ENCODE measurements at regions not wholly inside any gene's neighbourhood (a gene's known extent, or its start where the extent isn't known, plus 50 kb on each side); places are given as distances from the start of the nearest gene placed in this dataset.

DNA sequence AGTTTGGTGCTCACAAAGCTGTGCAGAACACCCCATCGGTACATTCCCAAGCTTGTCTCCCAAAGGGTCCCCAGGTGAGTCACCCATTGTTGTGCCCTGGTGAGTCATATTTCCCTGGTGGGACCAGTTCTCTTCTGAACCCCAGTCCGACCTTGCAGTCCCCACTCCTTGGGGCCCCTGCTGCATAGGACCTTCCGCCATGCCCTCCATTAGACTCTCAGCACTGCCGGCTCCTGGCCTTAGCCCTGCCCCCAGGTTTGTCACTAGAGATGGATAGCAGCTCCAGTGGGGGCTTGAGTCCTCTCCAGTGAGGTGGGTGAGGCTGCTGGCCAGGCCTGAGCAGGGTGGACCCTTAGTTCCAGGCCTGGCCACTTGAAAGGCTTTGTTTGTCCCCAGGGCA lies 80.5 kb upstream of the MKI67 start:
- WGBS, 2 donors: 86 to 87% methylated on average over 4 of the region's 4 CpGs
- Histone ChIP-seq H3K9me3 (ENCODE audit: control insufficient read depth in 2 of 2, insufficient read depth in 1 of 2, low read depth in 1 of 2, low read length in 1 of 2) (no peaks in the 10 kb centered on the region), H3K4me3 (ENCODE audit: low read depth in 1 of 2, low read length in 2 of 2) (no peak overlapping the region), H3K36me3 (ENCODE audit: control insufficient read depth in 2 of 2, insufficient read depth in 2 of 2, low read length in 1 of 2) (no peaks in the 10 kb centered on the region), H3K4me1 (ENCODE audit: control insufficient read depth in 2 of 2, insufficient read depth in 2 of 2, low read length in 1 of 2) (peaks cover 0 to 2% of the 10 kb centered on the region in 2 donors), H3K27ac (ENCODE audit: low read depth in 2 of 2, low read length in 1 of 2) (no peak overlapping the region), H3K27me3 (ENCODE audit: control insufficient read depth in 1 of 2, insufficient read depth in 2 of 2, low read length in 2 of 2) (no peaks in the 10 kb centered on the region)

- 63 to 75% methylated on average over 13 of the region's 13 CpGs for WGBS, 2 donors
- H3K4me1 ChIP-seq (ENCODE audit: control insufficient read depth in 2 of 2, insufficient read depth in 2 of 2, low read length in 1 of 2): peaks cover 0 to 6% of the 10 kb centered on the region in 2 donors
- no peak overlapping the region for H3K27ac ChIP-seq (ENCODE audit: low read depth in 2 of 2, low read length in 1 of 2)
- H3K27me3 ChIP-seq (ENCODE audit: control insufficient read depth in 1 of 2, insufficient read depth in 2 of 2, low read length in 2 of 2): no peaks in the 10 kb centered on the region
- H3K9me3 ChIP-seq (ENCODE audit: control insufficient read depth in 2 of 2, insufficient read depth in 1 of 2, low read depth in 1 of 2, low read length in 1 of 2): peaks cover 0 to 4% of the 10 kb centered on the region in 2 donors
- no peak overlapping the region for H3K4me3 ChIP-seq (ENCODE audit: low read depth in 1 of 2, low read length in 2 of 2)
- H3K36me3 ChIP-seq (ENCODE audit: control insufficient read depth in 2 of 2, insufficient read depth in 2 of 2, low read length in 1 of 2): no peaks in the 10 kb centered on the region
These were observed 83.6 kb upstream of the MKI67 start for GRCh38 chr10:128209862-128210214.

- 1 to 2% methylated on average over 66 to 91 of the region's 91 CpGs for WGBS, 2 donors
- Histone ChIP-seq H3K9me3 (ENCODE audit: control insufficient read depth in 2 of 2, insufficient read depth in 1 of 2, low read depth in 1 of 2, low read length in 1 of 2) (peaks cover 0 to 4% of the 10 kb centered on the region in 2 donors), H3K36me3 (ENCODE audit: control insufficient read depth in 2 of 2, insufficient read depth in 2 of 2, low read length in 1 of 2) (no peaks in the 10 kb centered on the region), H3K27ac (ENCODE audit: low read depth in 2 of 2, low read length in 1 of 2) (peak overlapping the region; percentile 6 to 65), H3K27me3 (ENCODE audit: control insufficient read depth in 1 of 2, insufficient read depth in 2 of 2, low read length in 2 of 2) (no peaks in the 10 kb centered on the region), H3K4me3 (ENCODE audit: low read depth in 1 of 2, low read length in 2 of 2) (peak overlapping the region; percentile 53 to 70), H3K4me1 (ENCODE audit: control insufficient read depth in 2 of 2, insufficient read depth in 2 of 2, low read length in 1 of 2) (peaks cover 0 to 6% of the 10 kb centered on the region in 2 donors)
These were observed 84.2 kb upstream of the MKI67 start for GRCh38 chr10:128210215-128211063.

- H3K4me3 ChIP-seq (ENCODE audit: low read depth in 1 of 2, low read length in 2 of 2): peak overlapping the region; percentile 53 to 70
- WGBS, 2 donors: 38 to 50% methylated on average over 22 to 25 of the region's 25 CpGs
- no peaks in the 10 kb centered on the region for H3K27me3 ChIP-seq (ENCODE audit: control insufficient read depth in 1 of 2, insufficient read depth in 2 of 2, low read length in 2 of 2)
- no peaks in the 10 kb centered on the region for H3K36me3 ChIP-seq (ENCODE audit: control insufficient read depth in 2 of 2, insufficient read depth in 2 of 2, low read length in 1 of 2)
- peaks cover 0 to 4% of the 10 kb centered on the region in 2 donors for H3K9me3 ChIP-seq (ENCODE audit: control insufficient read depth in 2 of 2, insufficient read depth in 1 of 2, low read depth in 1 of 2, low read length in 1 of 2)
- peaks cover 0 to 6% of the 10 kb centered on the region in 2 donors for H3K4me1 ChIP-seq (ENCODE audit: control insufficient read depth in 2 of 2, insufficient read depth in 2 of 2, low read length in 1 of 2)
- no peak overlapping the region for H3K27ac ChIP-seq (ENCODE audit: low read depth in 2 of 2, low read length in 1 of 2)
These were observed 84.9 kb upstream of the MKI67 start for GRCh38 chr10:128211064-128211504.

DNA sequence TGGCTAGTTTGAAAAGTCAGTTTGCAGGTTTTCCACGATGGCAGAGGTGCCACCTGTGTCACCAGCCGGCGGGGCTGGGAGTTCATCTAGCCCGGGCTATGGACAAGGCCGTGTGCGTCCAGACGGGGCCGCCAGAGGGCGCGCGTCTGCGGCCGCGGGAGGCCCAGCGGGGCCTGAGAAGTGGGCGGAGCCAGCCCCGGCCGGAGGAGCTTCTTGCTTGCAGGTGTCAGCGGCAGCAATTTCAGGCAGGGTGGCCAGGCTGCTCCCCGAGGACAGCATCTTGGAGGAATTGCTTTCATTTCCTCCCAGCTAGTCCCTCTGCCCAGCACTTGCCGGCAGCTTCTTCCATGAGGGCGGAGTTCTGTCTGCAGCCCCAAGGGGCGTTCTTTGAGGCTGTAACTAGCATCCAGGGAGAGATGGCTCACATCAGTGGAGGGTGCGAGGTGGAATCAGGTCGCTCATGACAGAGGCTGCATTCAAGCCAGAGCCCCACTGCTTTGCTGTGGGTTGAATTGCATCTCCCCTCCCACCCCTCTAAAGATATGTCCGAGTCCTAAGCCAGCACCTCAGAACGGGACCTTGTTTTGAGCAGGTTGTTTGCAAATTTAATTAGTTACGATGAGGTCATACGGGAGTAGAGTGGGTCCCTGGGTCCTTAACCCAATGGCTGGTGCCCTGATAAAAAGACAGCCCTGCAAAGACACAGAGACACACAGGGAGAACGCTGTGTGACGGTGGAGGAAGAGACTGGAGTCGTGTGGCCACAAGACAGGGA lies 85.9 kb upstream of the MKI67 start:
- no peak overlapping the region for H3K27ac ChIP-seq (ENCODE audit: low read depth in 2 of 2, low read length in 1 of 2)
- H3K27me3 ChIP-seq (ENCODE audit: control insufficient read depth in 1 of 2, insufficient read depth in 2 of 2, low read length in 2 of 2): no peaks in the 10 kb centered on the region
- peaks cover 0 to 4% of the 10 kb centered on the region in 2 donors for H3K9me3 ChIP-seq (ENCODE audit: control insufficient read depth in 2 of 2, insufficient read depth in 1 of 2, low read depth in 1 of 2, low read length in 1 of 2)
- H3K4me3 ChIP-seq (ENCODE audit: low read depth in 1 of 2, low read length in 2 of 2): no peak overlapping the region
- 21 to 31% methylated on average over 21 to 32 of the region's 32 CpGs for WGBS, 2 donors
- no peaks in the 10 kb centered on the region for H3K36me3 ChIP-seq (ENCODE audit: control insufficient read depth in 2 of 2, insufficient read depth in 2 of 2, low read length in 1 of 2)
- peaks cover 0 to 6% of the 10 kb centered on the region in 2 donors for H3K4me1 ChIP-seq (ENCODE audit: control insufficient read depth in 2 of 2, insufficient read depth in 2 of 2, low read length in 1 of 2)

- H3K27ac ChIP-seq (ENCODE audit: low read depth in 2 of 2, low read length in 1 of 2): no peak overlapping the region
- H3K4me3 ChIP-seq (ENCODE audit: low read depth in 1 of 2, low read length in 2 of 2): no peak overlapping the region
- WGBS, 2 donors: 78% methylated on average over 7 of the region's 7 CpGs
- H3K9me3 ChIP-seq (ENCODE audit: control insufficient read depth in 2 of 2, insufficient read depth in 1 of 2, low read depth in 1 of 2, low read length in 1 of 2): peaks cover 0 to 4% of the 10 kb centered on the region in 2 donors
- H3K36me3 ChIP-seq (ENCODE audit: control insufficient read depth in 2 of 2, insufficient read depth in 2 of 2, low read length in 1 of 2): no peaks in the 10 kb centered on the region
- H3K4me1 ChIP-seq (ENCODE audit: control insufficient read depth in 2 of 2, insufficient read depth in 2 of 2, low read length in 1 of 2): peaks cover 0 to 6% of the 10 kb centered on the region in 2 donors
- H3K27me3 ChIP-seq (ENCODE audit: control insufficient read depth in 1 of 2, insufficient read depth in 2 of 2, low read length in 2 of 2): no peaks in the 10 kb centered on the region
These were observed 86.9 kb upstream of the MKI67 start for GRCh38 chr10:128213156-128213555.

- peaks cover 0 to 4% of the 10 kb centered on the region in 2 donors for H3K9me3 ChIP-seq (ENCODE audit: control insufficient read depth in 2 of 2, insufficient read depth in 1 of 2, low read depth in 1 of 2, low read length in 1 of 2)
- H3K27me3 ChIP-seq (ENCODE audit: control insufficient read depth in 1 of 2, insufficient read depth in 2 of 2, low read length in 2 of 2): no peaks in the 10 kb centered on the region
- H3K36me3 ChIP-seq (ENCODE audit: control insufficient read depth in 2 of 2, insufficient read depth in 2 of 2, low read length in 1 of 2): no peaks in the 10 kb centered on the region
- WGBS, 2 donors: 82 to 83% methylated on average over 8 of the region's 8 CpGs
- H3K27ac ChIP-seq (ENCODE audit: low read depth in 2 of 2, low read length in 1 of 2): no peak overlapping the region
- H3K4me3 ChIP-seq (ENCODE audit: low read depth in 1 of 2, low read length in 2 of 2): no peak overlapping the region
- H3K4me1 ChIP-seq (ENCODE audit: control insufficient read depth in 2 of 2, insufficient read depth in 2 of 2, low read length in 1 of 2): peaks cover 0 to 3% of the 10 kb centered on the region in 2 donors
These were observed 89.5 kb upstream of the MKI67 start for GRCh38 chr10:128215733-128216132.

DNA sequence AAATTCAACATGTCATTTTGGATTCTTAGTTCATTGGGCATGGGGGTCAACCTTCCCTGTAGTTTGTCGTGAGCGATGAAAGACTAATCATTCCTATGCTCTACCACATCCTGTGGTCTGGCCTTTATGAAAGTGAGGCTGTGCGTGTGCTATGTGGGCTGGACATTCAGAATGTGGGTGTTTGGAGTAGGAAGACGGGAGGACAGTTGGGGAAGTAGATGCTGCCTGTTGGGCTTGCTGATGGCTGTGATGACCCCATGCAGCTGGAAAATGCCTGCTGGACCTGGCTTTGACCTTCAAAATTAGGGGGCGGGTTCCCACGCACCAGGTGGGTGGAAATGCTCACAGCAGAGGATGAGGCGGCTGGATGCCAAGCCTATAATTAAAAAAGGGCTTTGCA lies 90.9 kb upstream of the MKI67 start:
- 74 to 79% methylated on average over 7 of the region's 7 CpGs for WGBS, 2 donors
- Histone ChIP-seq H3K27ac (ENCODE audit: low read depth in 2 of 2, low read length in 1 of 2) (no peak overlapping the region), H3K9me3 (ENCODE audit: control insufficient read depth in 2 of 2, insufficient read depth in 1 of 2, low read depth in 1 of 2, low read length in 1 of 2) (peaks cover 0 to 2% of the 10 kb centered on the region in 2 donors), H3K4me3 (ENCODE audit: low read depth in 1 of 2, low read length in 2 of 2) (no peak overlapping the region), H3K4me1 (ENCODE audit: control insufficient read depth in 2 of 2, insufficient read depth in 2 of 2, low read length in 1 of 2) (peaks cover 0 to 1% of the 10 kb centered on the region in 2 donors), H3K36me3 (ENCODE audit: control insufficient read depth in 2 of 2, insufficient read depth in 2 of 2, low read length in 1 of 2) (no peaks in the 10 kb centered on the region), H3K27me3 (ENCODE audit: control insufficient read depth in 1 of 2, insufficient read depth in 2 of 2, low read length in 2 of 2) (no peaks in the 10 kb centered on the region)

GRCh38 chr10:128218161-128218560 lies 91.9 kb upstream of the MKI67 start:
- 63 to 64% methylated on average over 4 of the region's 4 CpGs for WGBS, 2 donors
- H3K4me1 ChIP-seq (ENCODE audit: control insufficient read depth in 2 of 2, insufficient read depth in 2 of 2, low read length in 1 of 2): no peaks in the 10 kb centered on the region
- no peaks in the 10 kb centered on the region for H3K27me3 ChIP-seq (ENCODE audit: control insufficient read depth in 1 of 2, insufficient read depth in 2 of 2, low read length in 2 of 2)
- H3K36me3 ChIP-seq (ENCODE audit: control insufficient read depth in 2 of 2, insufficient read depth in 2 of 2, low read length in 1 of 2): no peaks in the 10 kb centered on the region
- H3K4me3 ChIP-seq (ENCODE audit: low read depth in 1 of 2, low read length in 2 of 2): no peak overlapping the region
- H3K27ac ChIP-seq (ENCODE audit: low read depth in 2 of 2, low read length in 1 of 2): no peak overlapping the region
- no peaks in the 10 kb centered on the region for H3K9me3 ChIP-seq (ENCODE audit: control insufficient read depth in 2 of 2, insufficient read depth in 1 of 2, low read depth in 1 of 2, low read length in 1 of 2)
